GM23338 (cell line): ENCODE measurements at regions not wholly inside any gene's neighbourhood (a gene's known extent, or its start where the extent isn't known, plus 50 kb on each side); places are given as distances from the start of the nearest gene placed in this dataset.

Experiments used
- ATAC-seq: fragments of 200-7000 bp; cut with Tn5 transposase; 3 replicates; pipeline ENCODE4 v1.9.1; 2020
- DNase-seq: peaks from one replicate; pipeline ENCODE4 v3.0.0-alpha.2; 2015; ENCODE audit warnings: low spot score
- H2AFZ ChIP-seq: fragments of 200-600 bp; sonication (generic); 2 replicates; pipeline ENCODE4 v1.8.0; 2016; ENCODE audit warnings: antibody characterized with exemption, mild to moderate bottlenecking, moderate library complexity
- H3F3A ChIP-seq: fragments of 200-600 bp; sonication (generic); replicated peaks from 2 replicates; pipeline ENCODE4 v1.8.0; 2017; ENCODE audit warnings: antibody characterized with exemption, mixed run types, low read depth
- H3K27ac ChIP-seq: fragments of 200-600 bp; sonication (generic); 2 replicates; pipeline ENCODE4 v1.6.1; 2016; ENCODE audit warnings: low read depth
- H3K27me3 ChIP-seq: fragments of 200-600 bp; sonication (generic); 2 replicates; pipeline ENCODE4 v1.8.0; 2016; ENCODE audit warnings: mild to moderate bottlenecking, mixed run types, moderate library complexity; ENCODE audit not compliant: insufficient read depth
- H3K36me3 ChIP-seq: fragments of 200-600 bp; sonication (generic); 2 replicates; pipeline ENCODE4 v1.8.0; 2016; ENCODE audit warnings: mild to moderate bottlenecking; ENCODE audit not compliant: insufficient read depth
- H3K4me1 ChIP-seq: fragments of 200-600 bp; sonication (generic); 2 replicates; pipeline ENCODE4 v1.8.0; 2016; ENCODE audit warnings: mild to moderate bottlenecking, moderate library complexity; ENCODE audit not compliant: insufficient read depth
- H3K4me2 ChIP-seq: fragments of 200-600 bp; sonication (generic); 2 replicates; pipeline ENCODE4 v1.7.1; 2017; ENCODE audit warnings: mixed run types
- H3K4me3 ChIP-seq: fragments of 200-600 bp; sonication (generic); 2 replicates; pipeline ENCODE4 v1.6.1; 2016; ENCODE audit warnings: mixed run types
- H3K79me2 ChIP-seq: fragments of 200-600 bp; sonication (generic); replicated peaks from 2 replicates; pipeline ENCODE4 v1.8.0; 2017; ENCODE audit warnings: mild to moderate bottlenecking; ENCODE audit not compliant: insufficient read depth
- H3K9me2 ChIP-seq: fragments of 200-600 bp; sonication (generic); 2 replicates; pipeline ENCODE4 v1.8.0; 2017; ENCODE audit not compliant: insufficient read depth
- H4K20me1 ChIP-seq: fragments of 200-600 bp; sonication (generic); replicated peaks from 2 replicates; pipeline ENCODE4 v1.8.0; 2017; ENCODE audit warnings: mild to moderate bottlenecking; ENCODE audit not compliant: insufficient read depth
- H3K27ac Mint-ChIP-seq: 2 replicates; pipeline ENCODE4 v1.8.0; 2020; ENCODE audit warnings: inconsistent platforms, mild to moderate bottlenecking, moderate library complexity, mixed read lengths
- H3K27me3 Mint-ChIP-seq: 3 replicates; pipeline ENCODE4 v1.8.0; 2022; ENCODE audit warnings: low read depth, mild to moderate bottlenecking, moderate library complexity, mixed read lengths, inconsistent platforms; ENCODE audit not compliant: insufficient read depth, poor library complexity
- H3K36me3 Mint-ChIP-seq: 3 replicates; pipeline ENCODE4 v1.8.0; 2021; ENCODE audit warnings: low read depth, mild to moderate bottlenecking, inconsistent platforms, moderate library complexity, mixed read lengths
- H3K4me1 Mint-ChIP-seq: 3 replicates; pipeline ENCODE4 v1.8.0; 2020; ENCODE audit warnings: mild to moderate bottlenecking, inconsistent platforms, mixed read lengths
- H3K4me3 Mint-ChIP-seq: 3 replicates; pipeline ENCODE4 v1.8.0; 2021; ENCODE audit warnings: moderate library complexity, mild to moderate bottlenecking, inconsistent platforms, mixed read lengths
- H3K9me3 Mint-ChIP-seq: 3 replicates; pipeline ENCODE4 v1.8.0; 2020; ENCODE audit warnings: moderate library complexity, mild to moderate bottlenecking, inconsistent platforms, mixed read lengths
- CREB1 ChIP-seq: fragments of 250-450 bp; sonication (Bioruptor Pico); IDR thresholded peaks from 2 replicates; pipeline ENCODE4 v1.5.0; 2020; ENCODE audit warnings: low read depth, mild to moderate bottlenecking, moderate library complexity
- CTCF ChIP-seq, 2 experiments: fragments of 200-600 bp in 1 of 2; sonication (generic) in 1 of 2; conservative IDR thresholded peaks; 2 replicates each; pipeline versions ENCODE4 v1.5.1 to v1.6.1; 2016 to 2017; ENCODE audit warnings: antibody characterized with exemption in 2 of 2, low read depth in 2 of 2, mild to moderate bottlenecking in 2 of 2, moderate library complexity in 1 of 2
- ETS1 ChIP-seq: IDR thresholded peaks from 2 replicates; pipeline ENCODE4 v1.6.1; 2016; ENCODE audit warnings: antibody characterized with exemption
- EZH2 ChIP-seq: fragments of 200-600 bp; sonication (generic); IDR thresholded peaks from one replicate; pipeline ENCODE4 v1.8.0; 2017; ENCODE audit warnings: antibody characterized with exemption, mild to moderate bottlenecking, low read depth; ENCODE audit not compliant: unreplicated experiment
- JUNB ChIP-seq: IDR thresholded peaks from one replicate; pipeline ENCODE4 v1.6.1; 2016; ENCODE audit warnings: antibody characterized with exemption; ENCODE audit not compliant: unreplicated experiment
- NANOG ChIP-seq: IDR thresholded peaks from 2 replicates; pipeline ENCODE4 v1.6.1; 2016; ENCODE audit warnings: antibody characterized with exemption, borderline replicate concordance
- POLR2AphosphoS5 ChIP-seq: IDR thresholded peaks from 2 replicates; pipeline ENCODE4 v1.6.1; 2016; ENCODE audit warnings: antibody characterized with exemption, low read depth
- STAT1 ChIP-seq: IDR thresholded peaks from one replicate; pipeline ENCODE4 v1.6.1; 2016; ENCODE audit warnings: antibody characterized with exemption; ENCODE audit not compliant: unreplicated experiment
- ZNF114 ChIP-seq: fragments of 250-450 bp; sonication (Bioruptor Pico); IDR thresholded peaks from 2 replicates; pipeline ENCODE4 v1.5.0; 2020; ENCODE audit warnings: mild to moderate bottlenecking, moderate library complexity
- ZNF331 ChIP-seq: fragments of 250-450 bp; sonication (Bioruptor Pico); IDR thresholded peaks from 2 replicates; pipeline ENCODE4 v1.5.0; 2020; ENCODE audit warnings: low read depth, mild to moderate bottlenecking, moderate library complexity
- ZNF462 ChIP-seq: fragments of 250-450 bp; sonication (Bioruptor Pico); IDR thresholded peaks from 2 replicates; pipeline ENCODE4 v1.5.0; 2020; ENCODE audit warnings: mild to moderate bottlenecking, moderate library complexity

GRCh38 chr19:27765912-27766725, 1446.8 kb downstream of the UQCRFS1 start:
- no peak for ATAC-seq
- Mint-ChIP-seq H3K27ac (no peak overlapping the region), H3K36me3 (peaks cover 36% of the 10 kb centered on the region), H3K4me3 (no peak overlapping the region), H3K9me3 (peaks cover 75% of the 10 kb centered on the region), H3K4me1 (no peaks in the 10 kb centered on the region), H3K27me3 (peaks cover 97% of the 10 kb centered on the region)
- peaks cover 87% of the 10 kb centered on the region for H3K27me3 ChIP-seq
- no peak overlapping the region for H3K4me2 ChIP-seq
- H3K36me3 ChIP-seq, result no peaks in the 10 kb centered on the region
- TF ChIP-seq POLR2AphosphoS5, result no peak
- TF ChIP-seq CTCF (conservative IDR thresholded peaks at IDR 0.05; ENCODE audit: low read depth in 2 of 2), result no peak
- no peak for TF ChIP-seq EZH2
- TF ChIP-seq CREB1 (CRISPR knock-in tag), result no peak
- no peak for TF ChIP-seq ZNF462 (CRISPR knock-in tag)
- TF ChIP-seq ETS1, result no peak
- TF ChIP-seq ZNF114 (CRISPR knock-in tag), result no peak
- no peak for TF ChIP-seq JUNB
- no peak for TF ChIP-seq ZNF331
- no peak for TF ChIP-seq STAT1
- TF ChIP-seq NANOG, result no peak
- H3K4me1 ChIP-seq, result no peaks in the 10 kb centered on the region
- H3K27ac ChIP-seq, result no peak overlapping the region
- peaks cover 3% of the 10 kb centered on the region for H4K20me1 ChIP-seq
- no peak overlapping the region for H2AFZ ChIP-seq
- DNase-seq, result no peak
- no peaks in the 10 kb centered on the region for H3F3A ChIP-seq
- H3K4me3 ChIP-seq, result no peak overlapping the region
- no peaks in the 10 kb centered on the region for H3K79me2 ChIP-seq
- peaks cover 4% of the 10 kb centered on the region; the same call in 1 of the 2 replicates for H3K9me2 ChIP-seq
